HG03103 (cell line): ENCODE measurements at regions not wholly inside any gene's neighbourhood (a gene's known extent, or its start where the extent isn't known, plus 50 kb on each side); places are given as distances from the start of the nearest gene placed in this dataset.

ENCODE experiments used
- ATAC-seq: cut with Tn5 transposase; IDR thresholded peaks from one replicate; pipeline ENCODE4 v1.9.1; 2021; ENCODE audit warnings: low read depth; ENCODE audit not compliant: unreplicated experiment

GRCh38 chr1:72369069-72369757, 86.9 kb upstream of the NEGR1 start:
- no peak for ATAC-seq

DNA sequence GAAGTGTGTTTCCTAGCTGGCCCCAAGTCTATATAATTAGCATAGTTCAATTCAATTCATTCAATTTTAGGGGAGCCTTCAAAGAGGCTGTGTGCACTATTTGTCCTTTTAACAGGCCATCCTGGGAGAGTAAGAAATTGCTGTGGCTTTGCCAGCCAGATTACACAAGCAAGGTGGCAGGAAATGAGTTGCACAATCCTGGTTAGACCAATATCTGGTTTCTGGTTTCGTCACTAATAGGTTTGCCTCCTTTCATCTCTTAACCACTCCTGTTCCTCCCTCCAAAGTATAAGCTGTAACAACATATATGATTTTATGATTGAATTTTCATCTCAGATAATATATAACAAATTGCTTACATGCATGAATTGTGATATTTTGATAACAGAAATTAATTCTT, 84.1 kb upstream of the NEGR1 start:
- no peak for ATAC-seq

DNA sequence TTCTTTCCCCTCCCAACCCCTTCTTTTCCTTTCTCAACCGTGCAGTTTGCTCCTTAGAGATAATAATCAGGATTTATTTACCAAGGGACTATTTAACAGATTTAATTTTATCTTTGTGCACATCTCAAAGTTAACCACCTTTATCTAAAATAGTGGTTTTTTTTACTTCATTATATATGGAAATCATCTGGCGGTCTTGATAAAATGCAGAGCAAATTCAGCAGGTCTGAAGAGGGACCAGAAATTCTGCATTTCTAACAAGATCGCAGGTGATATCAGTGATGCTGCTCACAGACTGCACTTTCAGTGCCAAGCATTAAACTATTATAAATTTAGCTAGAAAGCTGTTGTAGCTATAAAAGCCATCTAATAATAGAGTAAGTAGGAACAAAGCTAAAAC, 83.4 kb upstream of the NEGR1 start:
- no peak for ATAC-seq

DNA sequence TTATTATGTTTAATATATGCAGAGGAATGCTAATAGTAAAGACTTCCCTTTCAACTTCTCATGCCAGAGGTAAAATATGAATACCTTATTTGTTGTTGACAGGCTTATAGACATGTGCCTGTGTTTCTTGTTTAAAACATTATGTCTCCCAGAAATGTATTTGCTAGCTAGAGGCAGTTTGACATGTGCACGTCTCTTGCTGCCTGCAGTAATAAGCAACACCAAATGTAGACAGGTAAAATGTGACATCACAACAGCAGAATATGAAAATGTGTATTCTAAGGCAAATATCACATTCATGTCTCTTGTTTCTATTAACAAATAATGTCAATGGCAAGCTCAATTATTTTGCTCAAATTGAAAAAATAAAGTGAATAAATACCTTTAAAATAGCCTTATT, 80.2 kb upstream of the NEGR1 start:
- ATAC-seq: no peak

- ATAC-seq: no peak
These were observed 75.1 kb upstream of the NEGR1 start for GRCh38 chr1:72357411-72357810.

GRCh38 chr1:72355899-72356298, 73.6 kb upstream of the NEGR1 start:
- ATAC-seq: no peak

GRCh38 chr1:72341661-72342060, 59.3 kb upstream of the NEGR1 start:
- no peak for ATAC-seq

- ATAC-seq: no peak
These were observed 54.4 kb upstream of the NEGR1 start for GRCh38 chr1:72336776-72337175.
